Mesenchymal stem cell (in vitro differentiated cells and primary cell): ENCODE measurements at regions not wholly inside any gene's neighbourhood (a gene's known extent, or its start where the extent isn't known, plus 50 kb on each side); places are given as distances from the start of the nearest gene placed in this dataset.

Experiments
- DNase-seq: peaks from one replicate; pipeline ENCODE4 v3.0.0-alpha.2; 2013
- H2AFZ ChIP-seq: one replicate; pipeline ENCODE4 v1.6.1; 2013; ENCODE audit warnings: low read depth, mild to moderate bottlenecking, control low read depth, inconsistent platforms, low read length, moderate library complexity
- H2AK5ac ChIP-seq: 2 replicates; pipeline ENCODE4 v1.6.1; 2013; ENCODE audit warnings: low read length, moderate library complexity, mild to moderate bottlenecking, inconsistent platforms; ENCODE audit not compliant: severe bottlenecking
- H2BK120ac ChIP-seq: one replicate; pipeline ENCODE4 v1.6.1; 2013; ENCODE audit warnings: low read depth, mild to moderate bottlenecking, inconsistent platforms, low read length, moderate library complexity
- H2BK12ac ChIP-seq, 2 experiments: one replicate each; pipeline ENCODE4 v1.6.1; 2013; ENCODE audit warnings: inconsistent platforms in 2 of 2, low read length in 2 of 2, mild to moderate bottlenecking in 2 of 2, moderate library complexity in 2 of 2, control low read depth in 1 of 2
- H2BK15ac ChIP-seq: one replicate; pipeline ENCODE4 v1.6.1; 2013; ENCODE audit warnings: mild to moderate bottlenecking, low read depth, inconsistent platforms; ENCODE audit not compliant: poor library complexity, severe bottlenecking
- H2BK5ac ChIP-seq: 2 replicates; pipeline ENCODE4 v1.6.1; 2013; ENCODE audit warnings: low read depth, mild to moderate bottlenecking, low read length, control low read depth, inconsistent platforms; ENCODE audit not compliant: poor library complexity, severe bottlenecking
- H3K14ac ChIP-seq, 2 experiments: one replicate each; pipeline ENCODE4 v1.6.1; 2013; ENCODE audit warnings: inconsistent platforms in 2 of 2, low read length in 2 of 2, control low read depth in 1 of 2, mild to moderate bottlenecking in 1 of 2, moderate library complexity in 1 of 2
- H3K18ac ChIP-seq, 2 experiments: one replicate each; pipeline ENCODE4 v1.6.1; 2013; ENCODE audit warnings: inconsistent platforms in 2 of 2, low read length in 2 of 2, control low read depth in 1 of 2, low read depth in 1 of 2, mild to moderate bottlenecking in 1 of 2
- H3K23ac ChIP-seq, 2 experiments: one replicate each; pipeline ENCODE4 v1.6.1; 2013; ENCODE audit warnings: inconsistent platforms in 2 of 2, low read length in 2 of 2, mild to moderate bottlenecking in 2 of 2, moderate library complexity in 2 of 2, control low read depth in 1 of 2
- H3K27ac ChIP-seq: 2 replicates; pipeline ENCODE4 v1.5.1; 2013; ENCODE audit warnings: mild to moderate bottlenecking, moderate library complexity, low read length, control low read depth, inconsistent platforms; ENCODE audit not compliant: poor library complexity, severe bottlenecking
- H3K27me3 ChIP-seq, 2 experiments: 2 replicates each; pipeline versions ENCODE4 v1.6.1 to v1.7.0; 2013; ENCODE audit warnings: low read length in 2 of 2, mild to moderate bottlenecking in 2 of 2, moderate library complexity in 2 of 2, control low read depth in 1 of 2, inconsistent platforms in 1 of 2; ENCODE audit not compliant: control insufficient read depth in 1 of 2, insufficient read depth in 1 of 2
- H3K36me3 ChIP-seq, 2 experiments: 2 replicates each; pipeline versions ENCODE4 v1.6.1 to v1.7.0; 2013; ENCODE audit warnings: low read length in 2 of 2, control low read depth in 1 of 2, inconsistent platforms in 1 of 2, low read depth in 1 of 2, mild to moderate bottlenecking in 1 of 2; ENCODE audit not compliant: insufficient read depth in 2 of 2, control insufficient read depth in 1 of 2
- H3K4ac ChIP-seq, 2 experiments: one replicate each; pipeline ENCODE4 v1.6.1; 2013; ENCODE audit warnings: inconsistent platforms in 2 of 2, low read length in 2 of 2, mild to moderate bottlenecking in 2 of 2, moderate library complexity in 2 of 2, control low read depth in 1 of 2, low read depth in 1 of 2
- H3K4me1 ChIP-seq: 2 replicates; pipeline ENCODE4 v1.6.1; 2013; ENCODE audit warnings: low read depth, low read length, control low read depth; ENCODE audit not compliant: control insufficient read depth, insufficient read depth
- H3K4me2 ChIP-seq: 2 replicates; pipeline ENCODE4 v1.6.1; 2013; ENCODE audit warnings: low read length, mild to moderate bottlenecking, inconsistent platforms; ENCODE audit not compliant: poor library complexity, severe bottlenecking
- H3K4me3 ChIP-seq, 2 experiments: 2 replicates each; pipeline versions ENCODE4 v1.5.1 to v1.7.0; 2013; ENCODE audit warnings: low read length in 2 of 2, mild to moderate bottlenecking in 2 of 2, control low read depth in 1 of 2, low read depth in 1 of 2; ENCODE audit not compliant: insufficient read depth in 1 of 2
- H3K79me1 ChIP-seq: replicated peaks from 2 replicates; pipeline ENCODE4 v1.6.1; 2013; ENCODE audit warnings: mild to moderate bottlenecking, control low read depth, low read length, inconsistent platforms; ENCODE audit not compliant: poor library complexity, severe bottlenecking
- H3K9ac ChIP-seq: 2 replicates; pipeline ENCODE4 v1.7.0; 2013; ENCODE audit warnings: mild to moderate bottlenecking, low read length, moderate library complexity
- H3K9me3 ChIP-seq: 2 replicates; pipeline ENCODE4 v1.7.0; 2013; ENCODE audit warnings: mild to moderate bottlenecking, low read length; ENCODE audit not compliant: control insufficient read depth
- H4K8ac ChIP-seq: one replicate; pipeline ENCODE4 v1.6.1; 2013; ENCODE audit warnings: inconsistent platforms, mild to moderate bottlenecking, low read length, moderate library complexity
- H4K91ac ChIP-seq: one replicate; pipeline ENCODE4 v1.6.1; 2013; ENCODE audit warnings: mild to moderate bottlenecking, low read length, inconsistent platforms
- WGBS: methylation state at CpG from one replicate; pipeline ENCODE4 v1.1.7; 2013; ENCODE audit warnings: mixed read lengths; 5-methylcytosine and 5-hydroxymethylcytosine counted together

GRCh38 chr18:56393870-56394269 lies 244.5 kb downstream of the TXNL1 start:
- Histone ChIP-seq H4K91ac (no peak overlapping the region), H3K4me2 (no peak overlapping the region), H3K4ac (no peak overlapping the region), H3K79me1 (no peaks in the 10 kb centered on the region), H3K4me3 (no peak overlapping the region), H3K14ac (no peak overlapping the region), H3K18ac (no peak overlapping the region), H3K27ac (no peak overlapping the region), H3K27me3 (no peaks in the 10 kb centered on the region), H2BK120ac (no peak overlapping the region), H3K36me3 (no peaks in the 10 kb centered on the region), H3K9ac (no peak overlapping the region), H3K9me3 (no peaks in the 10 kb centered on the region), H2AK5ac (no peak overlapping the region), H2BK15ac (no peak overlapping the region), H2BK5ac (no peak overlapping the region), H2BK12ac (no peak overlapping the region), H4K8ac (no peak overlapping the region), H2AFZ (no peak overlapping the region), H3K23ac (no peak overlapping the region), H3K4me1 (no peaks in the 10 kb centered on the region)
- WGBS, result 81% methylated on average over 3 of the region's 3 CpGs
- no peak for DNase-seq

GRCh38 chr18:56391931-56392590 lies 246.3 kb downstream of the TXNL1 start:
- no peak overlapping the region for H3K9ac ChIP-seq
- no peak overlapping the region for H3K23ac ChIP-seq
- H2BK15ac ChIP-seq, result no peak overlapping the region
- H3K18ac ChIP-seq, result no peak overlapping the region
- H2BK12ac ChIP-seq, result no peak overlapping the region
- 68% methylated on average over 2 of the region's 3 CpGs for WGBS
- no peak overlapping the region for H3K4me3 ChIP-seq
- no peaks in the 10 kb centered on the region for H3K9me3 ChIP-seq
- H2BK120ac ChIP-seq, result no peak overlapping the region
- no peak overlapping the region for H4K8ac ChIP-seq
- H3K14ac ChIP-seq, result no peak overlapping the region
- no peak overlapping the region for H2AK5ac ChIP-seq
- H3K27me3 ChIP-seq, result no peaks in the 10 kb centered on the region
- H3K4me1 ChIP-seq, result no peaks in the 10 kb centered on the region
- H3K79me1 ChIP-seq, result no peaks in the 10 kb centered on the region
- no peak overlapping the region for H3K4ac ChIP-seq
- H3K36me3 ChIP-seq, result no peaks in the 10 kb centered on the region
- no peak overlapping the region for H2BK5ac ChIP-seq
- no peak for DNase-seq
- no peak overlapping the region for H3K4me2 ChIP-seq
- H4K91ac ChIP-seq, result no peak overlapping the region
- no peak overlapping the region for H2AFZ ChIP-seq
- H3K27ac ChIP-seq, result no peak overlapping the region

GRCh38 chr18:56390626-56391025 lies 247.8 kb downstream of the TXNL1 start:
- H3K79me1 ChIP-seq, result no peaks in the 10 kb centered on the region
- no peak overlapping the region for H3K23ac ChIP-seq
- H2BK15ac ChIP-seq, result no peak overlapping the region
- H4K8ac ChIP-seq, result no peak overlapping the region
- H3K9ac ChIP-seq, result no peak overlapping the region
- H3K36me3 ChIP-seq, result no peaks in the 10 kb centered on the region
- no peak overlapping the region for H2BK5ac ChIP-seq
- WGBS, result 78% methylated on average over 2 of the region's 3 CpGs
- no peak for DNase-seq
- no peak overlapping the region for H3K4me2 ChIP-seq
- no peak overlapping the region for H2AFZ ChIP-seq
- H3K27ac ChIP-seq, result no peak overlapping the region
- H4K91ac ChIP-seq, result no peak overlapping the region
- no peak overlapping the region for H2BK12ac ChIP-seq
- no peak overlapping the region for H3K4ac ChIP-seq
- H2BK120ac ChIP-seq, result no peak overlapping the region
- no peak overlapping the region for H2AK5ac ChIP-seq
- H3K4me3 ChIP-seq, result no peak overlapping the region
- H3K4me1 ChIP-seq, result no peaks in the 10 kb centered on the region
- H3K27me3 ChIP-seq, result no peaks in the 10 kb centered on the region
- H3K9me3 ChIP-seq, result no peaks in the 10 kb centered on the region
- no peak overlapping the region for H3K18ac ChIP-seq
- no peak overlapping the region for H3K14ac ChIP-seq

- no peak for DNase-seq
- no peak overlapping the region for H2BK120ac ChIP-seq
- H3K9ac ChIP-seq, result no peak overlapping the region
- no peak overlapping the region for H4K8ac ChIP-seq
- no peak overlapping the region for H4K91ac ChIP-seq
- no peaks in the 10 kb centered on the region for H3K4me1 ChIP-seq
- no peak overlapping the region for H3K23ac ChIP-seq
- no peak overlapping the region for H3K18ac ChIP-seq
- H3K27ac ChIP-seq, result no peak overlapping the region
- H2BK12ac ChIP-seq, result no peak overlapping the region
- H3K14ac ChIP-seq, result no peak overlapping the region
- H3K27me3 ChIP-seq, result no peaks in the 10 kb centered on the region
- no peak overlapping the region for H2BK5ac ChIP-seq
- no peaks in the 10 kb centered on the region for H3K9me3 ChIP-seq
- no peak overlapping the region for H2BK15ac ChIP-seq
- no peak overlapping the region for H2AK5ac ChIP-seq
- no peak overlapping the region for H3K4me3 ChIP-seq
- no peaks in the 10 kb centered on the region for H3K36me3 ChIP-seq
- H3K4me2 ChIP-seq, result no peak overlapping the region
- no peak overlapping the region for H3K4ac ChIP-seq
- no peak overlapping the region for H2AFZ ChIP-seq
- WGBS, result 83% methylated on average over 8 of the region's 8 CpGs
- H3K79me1 ChIP-seq, result no peaks in the 10 kb centered on the region
Observed at GRCh38 chr18:56389190-56389589, 249.2 kb downstream of the TXNL1 start.
